Panc1 (cell line): ENCODE measurements at regions not wholly inside any gene's neighbourhood (a gene's known extent, or its start where the extent isn't known, plus 50 kb on each side); places are given as distances from the start of the nearest gene placed in this dataset.

Source experiments
- POLR2AphosphoS5 ChIP-seq: IDR thresholded peaks from 2 replicates; pipeline ENCODE4 v1.6.1; 2012; ENCODE audit warnings: mild to moderate bottlenecking, low read depth, low read length, moderate library complexity
- TF ChIP-seq, protein P1 (sequence below), 2 experiments: IDR thresholded peaks; 2 replicates each; pipeline ENCODE4 v1.6.1; 2011 to 2012; ENCODE audit warnings: low read depth in 2 of 2, control low read depth in 1 of 2, low read length in 1 of 2, mild to moderate bottlenecking in 1 of 2, moderate library complexity in 1 of 2; ENCODE audit not compliant: insufficient read depth in 1 of 2
- TF ChIP-seq, protein P2 (sequence below): fragments of 450-650 bp; IDR thresholded peaks from 2 replicates; pipeline ENCODE4 v1.5.1; 2017; ENCODE audit warnings: mild to moderate bottlenecking

DNA sequence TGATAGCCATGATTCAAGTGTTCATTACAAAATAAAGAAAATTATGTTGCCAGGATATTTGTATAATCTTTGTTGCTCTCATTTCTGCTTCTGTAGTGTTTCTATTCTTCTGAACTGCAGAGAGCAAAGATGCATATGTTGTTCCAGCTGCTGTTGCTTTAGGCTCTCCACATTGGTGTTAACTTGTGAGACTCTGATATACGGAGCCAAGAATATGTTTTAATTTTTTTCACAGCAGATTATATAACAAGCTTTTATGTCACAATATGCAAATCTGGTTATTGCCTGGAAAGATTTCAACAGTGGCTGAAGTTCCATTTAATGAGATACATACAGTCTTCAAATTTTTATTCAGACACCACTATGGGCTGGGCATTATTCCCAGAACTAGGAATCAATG lies 655.0 kb downstream of the GRXCR1 start:
- TF ChIP-seq, protein P1, sequence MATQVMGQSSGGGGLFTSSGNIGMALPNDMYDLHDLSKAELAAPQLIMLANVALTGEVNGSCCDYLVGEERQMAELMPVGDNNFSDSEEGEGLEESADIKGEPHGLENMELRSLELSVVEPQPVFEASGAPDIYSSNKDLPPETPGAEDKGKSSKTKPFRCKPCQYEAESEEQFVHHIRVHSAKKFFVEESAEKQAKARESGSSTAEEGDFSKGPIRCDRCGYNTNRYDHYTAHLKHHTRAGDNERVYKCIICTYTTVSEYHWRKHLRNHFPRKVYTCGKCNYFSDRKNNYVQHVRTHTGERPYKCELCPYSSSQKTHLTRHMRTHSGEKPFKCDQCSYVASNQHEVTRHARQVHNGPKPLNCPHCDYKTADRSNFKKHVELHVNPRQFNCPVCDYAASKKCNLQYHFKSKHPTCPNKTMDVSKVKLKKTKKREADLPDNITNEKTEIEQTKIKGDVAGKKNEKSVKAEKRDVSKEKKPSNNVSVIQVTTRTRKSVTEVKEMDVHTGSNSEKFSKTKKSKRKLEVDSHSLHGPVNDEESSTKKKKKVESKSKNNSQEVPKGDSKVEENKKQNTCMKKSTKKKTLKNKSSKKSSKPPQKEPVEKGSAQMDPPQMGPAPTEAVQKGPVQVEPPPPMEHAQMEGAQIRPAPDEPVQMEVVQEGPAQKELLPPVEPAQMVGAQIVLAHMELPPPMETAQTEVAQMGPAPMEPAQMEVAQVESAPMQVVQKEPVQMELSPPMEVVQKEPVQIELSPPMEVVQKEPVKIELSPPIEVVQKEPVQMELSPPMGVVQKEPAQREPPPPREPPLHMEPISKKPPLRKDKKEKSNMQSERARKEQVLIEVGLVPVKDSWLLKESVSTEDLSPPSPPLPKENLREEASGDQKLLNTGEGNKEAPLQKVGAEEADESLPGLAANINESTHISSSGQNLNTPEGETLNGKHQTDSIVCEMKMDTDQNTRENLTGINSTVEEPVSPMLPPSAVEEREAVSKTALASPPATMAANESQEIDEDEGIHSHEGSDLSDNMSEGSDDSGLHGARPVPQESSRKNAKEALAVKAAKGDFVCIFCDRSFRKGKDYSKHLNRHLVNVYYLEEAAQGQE (IDR thresholded peaks at IDR 0.05; ENCODE audit: insufficient read depth in 1 of 2, low read depth in 2 of 2, low read length in 1 of 2), result no peak
- TF ChIP-seq, protein P2, sequence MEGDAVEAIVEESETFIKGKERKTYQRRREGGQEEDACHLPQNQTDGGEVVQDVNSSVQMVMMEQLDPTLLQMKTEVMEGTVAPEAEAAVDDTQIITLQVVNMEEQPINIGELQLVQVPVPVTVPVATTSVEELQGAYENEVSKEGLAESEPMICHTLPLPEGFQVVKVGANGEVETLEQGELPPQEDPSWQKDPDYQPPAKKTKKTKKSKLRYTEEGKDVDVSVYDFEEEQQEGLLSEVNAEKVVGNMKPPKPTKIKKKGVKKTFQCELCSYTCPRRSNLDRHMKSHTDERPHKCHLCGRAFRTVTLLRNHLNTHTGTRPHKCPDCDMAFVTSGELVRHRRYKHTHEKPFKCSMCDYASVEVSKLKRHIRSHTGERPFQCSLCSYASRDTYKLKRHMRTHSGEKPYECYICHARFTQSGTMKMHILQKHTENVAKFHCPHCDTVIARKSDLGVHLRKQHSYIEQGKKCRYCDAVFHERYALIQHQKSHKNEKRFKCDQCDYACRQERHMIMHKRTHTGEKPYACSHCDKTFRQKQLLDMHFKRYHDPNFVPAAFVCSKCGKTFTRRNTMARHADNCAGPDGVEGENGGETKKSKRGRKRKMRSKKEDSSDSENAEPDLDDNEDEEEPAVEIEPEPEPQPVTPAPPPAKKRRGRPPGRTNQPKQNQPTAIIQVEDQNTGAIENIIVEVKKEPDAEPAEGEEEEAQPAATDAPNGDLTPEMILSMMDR, result no peak
- TF ChIP-seq POLR2AphosphoS5, result no peak
